ENCODE measurements at regions not wholly inside any gene's neighbourhood (a gene's known extent, or its start where the extent isn't known, plus 50 kb on each side); places are given as distances from the start of the nearest gene placed in this dataset.

- no peak for TF ChIP-seq CTCF (optimal IDR thresholded peaks at IDR 0.05 in 1 of 3, IDR thresholded peaks at IDR 0.05 in 1 of 3, conservative IDR thresholded peaks at IDR 0.05 in 1 of 3; ENCODE audit: extremely low read depth in 1 of 3, insufficient read depth in 2 of 3, low read length in 3 of 3)
- TF ChIP-seq EZH2 (IDR thresholded peaks at IDR 0.05; ENCODE audit: low read length): no peak
These were observed 261.0 kb downstream of the WDR11 start for GRCh38 chr10:121112136-121112535.
